Keratinocyte (primary cell): ENCODE measurements at regions not wholly inside any gene's neighbourhood (a gene's known extent, or its start where the extent isn't known, plus 50 kb on each side); places are given as distances from the start of the nearest gene placed in this dataset.

ENCODE experiments used
- DNase-seq: peaks from one replicate; pipeline ENCODE4 v3.0.0-alpha.2; 2011; ENCODE audit warnings: low read depth, missing footprints, low spot score
- FAIRE-seq: peaks from 2 replicates; lab custom pipeline; 2011; peaks lifted over from hg19 to GRCh38; lab: Jason Lieb, UNC
- H2AFZ ChIP-seq: 2 replicates; pipeline ENCODE4 v1.6.0; 2012; ENCODE audit warnings: low read length, control low read depth, inconsistent platforms; ENCODE audit not compliant: control insufficient read depth
- H3K27ac ChIP-seq: 2 replicates; pipeline ENCODE4 v1.5.1; 2011; ENCODE audit warnings: low read length; ENCODE audit not compliant: control insufficient read depth, insufficient read depth
- H3K27me3 ChIP-seq: 3 replicates; pipeline ENCODE4 v1.6.0; 2011; ENCODE audit warnings: low read length; ENCODE audit not compliant: control insufficient read depth, insufficient read depth; ENCODE audit errors: extremely low read depth
- H3K36me3 ChIP-seq, 2 experiments: 2 replicates in 1 of 2; 3 replicates in 1 of 2; pipeline ENCODE4 v1.5.1; 2011; ENCODE audit warnings: low read length in 2 of 2, mild to moderate bottlenecking in 1 of 2; ENCODE audit not compliant: control insufficient read depth in 2 of 2, insufficient read depth in 2 of 2; ENCODE audit errors: extremely low read depth in 1 of 2
- H3K4me1 ChIP-seq: 3 replicates; pipeline ENCODE4 v1.5.1; 2011; ENCODE audit warnings: low read length; ENCODE audit not compliant: control insufficient read depth, insufficient read depth; ENCODE audit errors: extremely low read depth
- H3K4me2 ChIP-seq: 3 replicates; pipeline ENCODE4 v1.6.0; 2011; ENCODE audit warnings: low read depth, low read length; ENCODE audit not compliant: control insufficient read depth, insufficient read depth; ENCODE audit errors: extremely low read depth
- H3K4me3 ChIP-seq, 3 experiments: fragments of 200-600 bp in 1 of 3; sonication (generic) in 1 of 3; 2 replicates in 2 of 3; 3 replicates in 1 of 3; pipeline ENCODE4 v1.5.1; 2011 to 2016; ENCODE audit warnings: low read length in 3 of 3, mild to moderate bottlenecking in 3 of 3, control low read depth in 2 of 3, inconsistent platforms in 1 of 3, low read depth in 1 of 3, mixed read lengths in 1 of 3, mixed run types in 1 of 3, moderate library complexity in 1 of 3; ENCODE audit not compliant: control insufficient read depth in 2 of 3, insufficient read depth in 2 of 3; ENCODE audit errors: extremely low read depth in 1 of 3
- H3K79me2 ChIP-seq: 2 replicates; pipeline ENCODE4 v1.6.0; 2012; ENCODE audit warnings: low read length; ENCODE audit not compliant: control insufficient read depth, insufficient read depth
- H3K9ac ChIP-seq: 3 replicates; pipeline ENCODE4 v1.6.0; 2011; ENCODE audit warnings: low read length; ENCODE audit not compliant: control insufficient read depth, insufficient read depth; ENCODE audit errors: extremely low read depth
- H3K9me1 ChIP-seq: 3 replicates; pipeline ENCODE4 v1.6.0; 2011; ENCODE audit warnings: low read length; ENCODE audit not compliant: control insufficient read depth, insufficient read depth; ENCODE audit errors: extremely low read depth
- H3K9me3 ChIP-seq: 2 replicates; pipeline ENCODE4 v1.5.1; 2012; ENCODE audit warnings: low read depth, low read length; ENCODE audit not compliant: control insufficient read depth
- H4K20me1 ChIP-seq: 3 replicates; pipeline ENCODE4 v1.6.0; 2011; ENCODE audit warnings: low read length; ENCODE audit not compliant: control insufficient read depth, insufficient read depth; ENCODE audit errors: extremely low read depth
- CTCF ChIP-seq, 3 experiments: IDR thresholded peaks in 1 of 3; conservative IDR thresholded peaks in 1 of 3; optimal IDR thresholded peaks in 1 of 3; 2 replicates in 2 of 3; 3 replicates in 1 of 3; pipeline versions ENCODE3 to v1.5.1; 2011; ENCODE audit warnings: low read length in 3 of 3, mild to moderate bottlenecking in 3 of 3, moderate library complexity in 2 of 3, control low read depth in 1 of 3, inconsistent platforms in 1 of 3; ENCODE audit not compliant: insufficient read depth in 2 of 3; ENCODE audit errors: extremely low read depth in 1 of 3
- EZH2 ChIP-seq: IDR thresholded peaks from one replicate; pipeline ENCODE4 v1.6.1; 2012; ENCODE audit warnings: inconsistent platforms, mild to moderate bottlenecking, low read length, moderate library complexity
- dilution Hi-C: fragments of 300-500 bp; cut with MboI; formaldehyde crosslinking; loops from one replicate; pipeline ENCODE4 v1.7.0; 2020; ENCODE audit warnings: low sequenced_read_pairs; ENCODE audit not compliant: extremely low pct_ligation_motif_present

- no peak for TF ChIP-seq CTCF (optimal IDR thresholded peaks at IDR 0.05 in 1 of 3, IDR thresholded peaks at IDR 0.05 in 1 of 3, conservative IDR thresholded peaks at IDR 0.05 in 1 of 3; ENCODE audit: extremely low read depth in 1 of 3, insufficient read depth in 2 of 3, low read length in 3 of 3)
- TF ChIP-seq EZH2 = no peak
Observed at GRCh38 chr7:40799-41750, 151.3 kb upstream of the FAM20C start.

GRCh38 chr7:41917-42565 is 150.3 kb upstream of the FAM20C start:
- H3K9me1 ChIP-seq = no peaks in the 10 kb centered on the region
- H3K4me3 ChIP-seq = no peak overlapping the region
- dilution Hi-C loops = no loop called here
- H3K79me2 ChIP-seq = no peaks in the 10 kb centered on the region
- no peaks in the 10 kb centered on the region for H3K9me3 ChIP-seq
- H3K4me1 ChIP-seq = no peaks in the 10 kb centered on the region
- no peak overlapping the region for H2AFZ ChIP-seq
- DNase-seq (no peak), FAIRE-seq (no peak)
- H3K36me3 ChIP-seq = no peaks in the 10 kb centered on the region
- no peak overlapping the region for H3K4me2 ChIP-seq
- TF ChIP-seq CTCF (optimal IDR thresholded peaks at IDR 0.05 in 1 of 3, IDR thresholded peaks at IDR 0.05 in 1 of 3, conservative IDR thresholded peaks at IDR 0.05 in 1 of 3; ENCODE audit: extremely low read depth in 1 of 3, insufficient read depth in 2 of 3, low read length in 3 of 3) (no peak), EZH2 (no peak)
- no peaks in the 10 kb centered on the region for H4K20me1 ChIP-seq
- H3K27me3 ChIP-seq = peaks cover 12% of the 10 kb centered on the region
- no peak overlapping the region for H3K9ac ChIP-seq
- H3K27ac ChIP-seq = no peak overlapping the region

More at GRCh38 chr7:40799-41750, 151.3 kb upstream of the FAM20C start:
- dilution Hi-C loops = no loop called here
- Histone ChIP-seq H3K9me1 (no peaks in the 10 kb centered on the region), H3K79me2 (no peaks in the 10 kb centered on the region), H3K4me3 (no peak overlapping the region), H4K20me1 (no peaks in the 10 kb centered on the region), H2AFZ (no peak overlapping the region), H3K4me2 (no peak overlapping the region), H3K36me3 (no peaks in the 10 kb centered on the region), H3K27ac (no peak overlapping the region), H3K9me3 (no peaks in the 10 kb centered on the region), H3K27me3 (peaks cover 12% of the 10 kb centered on the region), H3K4me1 (no peaks in the 10 kb centered on the region), H3K9ac (no peak overlapping the region)
- DNase-seq (no peak), FAIRE-seq (no peak)
